ENCODE measurements at regions not wholly inside any gene's neighbourhood (a gene's known extent, or its start where the extent isn't known, plus 50 kb on each side); places are given as distances from the start of the nearest gene placed in this dataset.

GRCh38 chr9:88750832-88751360 is 215.9 kb downstream of the NXNL2 start:
- no peak overlapping the region for H3K9ac ChIP-seq (ENCODE audit: low read length)
- H3K4me1 ChIP-seq (ENCODE audit: low read length) = peaks cover 6% of the 10 kb centered on the region; the same call in 1 of the 2 replicates
- no peaks in the 10 kb centered on the region for H3K36me3 ChIP-seq (ENCODE audit: insufficient read depth, low read length)

GRCh38 chr9:88751781-88752180 is 216.8 kb downstream of the NXNL2 start:
- no peak overlapping the region for H3K4me2 ChIP-seq (ENCODE audit: low read depth, low read length, poor library complexity, severe bottlenecking)
- H3K27ac ChIP-seq (ENCODE audit: low read length) = no peak overlapping the region

More at GRCh38 chr9:88750832-88751360, 215.9 kb downstream of the NXNL2 start:
- DNase-seq = no peak
- H3K4me3 ChIP-seq (ENCODE audit: low read length) = no peak overlapping the region
- H3K4me2 ChIP-seq (ENCODE audit: low read depth, low read length, poor library complexity, severe bottlenecking) = no peak overlapping the region
- no peaks in the 10 kb centered on the region for H4K20me1 ChIP-seq (ENCODE audit: insufficient read depth, low read depth, low read length)
- no peaks in the 10 kb centered on the region for H3K27me3 ChIP-seq (ENCODE audit: low read length)
- H2AFZ ChIP-seq (ENCODE audit: low read length) = no peak overlapping the region
- no peak overlapping the region for H3K27ac ChIP-seq (ENCODE audit: low read length)
- no peaks in the 10 kb centered on the region for H3K9me3 ChIP-seq (ENCODE audit: low read length)
- H3K79me2 ChIP-seq (ENCODE audit: low read length) = no peaks in the 10 kb centered on the region
- H3K9me2 ChIP-seq (replicated peaks; ENCODE audit: insufficient read depth, low read length) = no peaks in the 10 kb centered on the region

GRCh38 chr9:88753691-88754367 is 218.9 kb downstream of the NXNL2 start:
- no peaks in the 10 kb centered on the region for H3K9me3 ChIP-seq (ENCODE audit: low read length)
- no peak overlapping the region for H3K4me2 ChIP-seq (ENCODE audit: low read depth, low read length, poor library complexity, severe bottlenecking)
- no peaks in the 10 kb centered on the region for H4K20me1 ChIP-seq (ENCODE audit: insufficient read depth, low read depth, low read length)
- H3K9me2 ChIP-seq (replicated peaks; ENCODE audit: insufficient read depth, low read length) = no peaks in the 10 kb centered on the region
- H3K27me3 ChIP-seq (ENCODE audit: low read length) = no peaks in the 10 kb centered on the region
- no peak overlapping the region for H3K27ac ChIP-seq (ENCODE audit: low read length)
- DNase-seq = no peak
- H2AFZ ChIP-seq (ENCODE audit: low read length) = no peak overlapping the region
- H3K4me1 ChIP-seq (ENCODE audit: low read length) = peaks cover 2% of the 10 kb centered on the region; the same call in 1 of the 2 replicates
- H3K9ac ChIP-seq (ENCODE audit: low read length) = no peak overlapping the region
- H3K79me2 ChIP-seq (ENCODE audit: low read length) = no peaks in the 10 kb centered on the region
- no peak overlapping the region for H3K4me3 ChIP-seq (ENCODE audit: low read length)
- H3K36me3 ChIP-seq (ENCODE audit: insufficient read depth, low read length) = no peaks in the 10 kb centered on the region

More at GRCh38 chr9:88751781-88752180, 216.8 kb downstream of the NXNL2 start:
- Histone ChIP-seq H3K4me3 (ENCODE audit: low read length) (no peak overlapping the region), H3K9me3 (ENCODE audit: low read length) (no peaks in the 10 kb centered on the region), H4K20me1 (ENCODE audit: insufficient read depth, low read depth, low read length) (no peaks in the 10 kb centered on the region), H3K79me2 (ENCODE audit: low read length) (no peaks in the 10 kb centered on the region), H3K36me3 (ENCODE audit: insufficient read depth, low read length) (no peaks in the 10 kb centered on the region), H3K9me2 (replicated peaks; ENCODE audit: insufficient read depth, low read length) (no peaks in the 10 kb centered on the region), H3K9ac (ENCODE audit: low read length) (no peak overlapping the region), H3K27me3 (ENCODE audit: low read length) (no peaks in the 10 kb centered on the region), H2AFZ (ENCODE audit: low read length) (no peak overlapping the region), H3K4me1 (ENCODE audit: low read length) (peaks cover 6% of the 10 kb centered on the region; the same call in 1 of the 2 replicates)
- DNase-seq = no peak

GRCh38 chr9:88754452-88754851 is 219.5 kb downstream of the NXNL2 start:
- no peaks in the 10 kb centered on the region for H3K27me3 ChIP-seq (ENCODE audit: low read length)
- no peaks in the 10 kb centered on the region for H3K4me1 ChIP-seq (ENCODE audit: low read length)
- no peak overlapping the region for H3K27ac ChIP-seq (ENCODE audit: low read length)
- no peak overlapping the region for H3K4me3 ChIP-seq (ENCODE audit: low read length)
- H3K79me2 ChIP-seq (ENCODE audit: low read length) = no peaks in the 10 kb centered on the region
- no peaks in the 10 kb centered on the region for H3K36me3 ChIP-seq (ENCODE audit: insufficient read depth, low read length)
- H3K9me3 ChIP-seq (ENCODE audit: low read length) = no peaks in the 10 kb centered on the region
- no peak overlapping the region for H3K9ac ChIP-seq (ENCODE audit: low read length)
- no peak overlapping the region for H3K4me2 ChIP-seq (ENCODE audit: low read depth, low read length, poor library complexity, severe bottlenecking)
- DNase-seq = no peak
- no peaks in the 10 kb centered on the region for H3K9me2 ChIP-seq (replicated peaks; ENCODE audit: insufficient read depth, low read length)
- no peaks in the 10 kb centered on the region for H4K20me1 ChIP-seq (ENCODE audit: insufficient read depth, low read depth, low read length)
- no peak overlapping the region for H2AFZ ChIP-seq (ENCODE audit: low read length)

GRCh38 chr9:88754886-88755285 is 219.9 kb downstream of the NXNL2 start:
- H3K79me2 ChIP-seq (ENCODE audit: low read length) = no peaks in the 10 kb centered on the region
- no peaks in the 10 kb centered on the region for H3K9me2 ChIP-seq (replicated peaks; ENCODE audit: insufficient read depth, low read length)
- H4K20me1 ChIP-seq (ENCODE audit: insufficient read depth, low read depth, low read length) = no peaks in the 10 kb centered on the region
- H3K27ac ChIP-seq (ENCODE audit: low read length) = no peak overlapping the region
- no peaks in the 10 kb centered on the region for H3K36me3 ChIP-seq (ENCODE audit: insufficient read depth, low read length)
- H3K4me2 ChIP-seq (ENCODE audit: low read depth, low read length, poor library complexity, severe bottlenecking) = no peak overlapping the region
- H3K9me3 ChIP-seq (ENCODE audit: low read length) = no peaks in the 10 kb centered on the region
- no peak for DNase-seq
- H2AFZ ChIP-seq (ENCODE audit: low read length) = no peak overlapping the region
- H3K4me1 ChIP-seq (ENCODE audit: low read length) = no peaks in the 10 kb centered on the region
- no peaks in the 10 kb centered on the region for H3K27me3 ChIP-seq (ENCODE audit: low read length)
- no peak overlapping the region for H3K4me3 ChIP-seq (ENCODE audit: low read length)
- H3K9ac ChIP-seq (ENCODE audit: low read length) = no peak overlapping the region

- no peak overlapping the region for H3K27ac ChIP-seq (ENCODE audit: low read length)
- H3K4me1 ChIP-seq (ENCODE audit: low read length) = no peaks in the 10 kb centered on the region
- H3K9me3 ChIP-seq (ENCODE audit: low read length) = no peaks in the 10 kb centered on the region
- no peaks in the 10 kb centered on the region for H3K9me2 ChIP-seq (replicated peaks; ENCODE audit: insufficient read depth, low read length)
- no peaks in the 10 kb centered on the region for H3K36me3 ChIP-seq (ENCODE audit: insufficient read depth, low read length)
- no peaks in the 10 kb centered on the region for H3K27me3 ChIP-seq (ENCODE audit: low read length)
- H2AFZ ChIP-seq (ENCODE audit: low read length) = no peak overlapping the region
- no peaks in the 10 kb centered on the region for H4K20me1 ChIP-seq (ENCODE audit: insufficient read depth, low read depth, low read length)
- H3K4me2 ChIP-seq (ENCODE audit: low read depth, low read length, poor library complexity, severe bottlenecking) = no peak overlapping the region
- no peak overlapping the region for H3K4me3 ChIP-seq (ENCODE audit: low read length)
- no peak for DNase-seq
- H3K9ac ChIP-seq (ENCODE audit: low read length) = no peak overlapping the region
- no peaks in the 10 kb centered on the region for H3K79me2 ChIP-seq (ENCODE audit: low read length)
These were observed 222.5 kb downstream of the NXNL2 start for GRCh38 chr9:88757406-88758010.

- Histone ChIP-seq H3K4me3 (ENCODE audit: low read length) (no peak overlapping the region), H3K4me2 (ENCODE audit: low read depth, low read length, poor library complexity, severe bottlenecking) (no peak overlapping the region), H3K4me1 (ENCODE audit: low read length) (no peaks in the 10 kb centered on the region), H3K9ac (ENCODE audit: low read length) (no peak overlapping the region), H3K79me2 (ENCODE audit: low read length) (no peaks in the 10 kb centered on the region), H3K27ac (ENCODE audit: low read length) (no peak overlapping the region), H3K36me3 (ENCODE audit: insufficient read depth, low read length) (no peaks in the 10 kb centered on the region), H4K20me1 (ENCODE audit: insufficient read depth, low read depth, low read length) (no peaks in the 10 kb centered on the region), H3K27me3 (ENCODE audit: low read length) (no peaks in the 10 kb centered on the region), H2AFZ (ENCODE audit: low read length) (no peak overlapping the region), H3K9me3 (ENCODE audit: low read length) (no peaks in the 10 kb centered on the region), H3K9me2 (replicated peaks; ENCODE audit: insufficient read depth, low read length) (no peaks in the 10 kb centered on the region)
- no peak for DNase-seq
These were observed 224.4 kb downstream of the NXNL2 start for GRCh38 chr9:88759364-88759763.

- no peaks in the 10 kb centered on the region for H3K79me2 ChIP-seq (ENCODE audit: low read length)
- no peak overlapping the region for H3K4me3 ChIP-seq (ENCODE audit: low read length)
- no peak overlapping the region for H3K9ac ChIP-seq (ENCODE audit: low read length)
- H3K27me3 ChIP-seq (ENCODE audit: low read length) = no peaks in the 10 kb centered on the region
- H3K4me2 ChIP-seq (ENCODE audit: low read depth, low read length, poor library complexity, severe bottlenecking) = no peak overlapping the region
- H3K9me2 ChIP-seq (replicated peaks; ENCODE audit: insufficient read depth, low read length) = no peaks in the 10 kb centered on the region
- no peaks in the 10 kb centered on the region for H3K36me3 ChIP-seq (ENCODE audit: insufficient read depth, low read length)
- no peaks in the 10 kb centered on the region for H3K9me3 ChIP-seq (ENCODE audit: low read length)
- no peak for DNase-seq
- H4K20me1 ChIP-seq (ENCODE audit: insufficient read depth, low read depth, low read length) = no peaks in the 10 kb centered on the region
- H3K27ac ChIP-seq (ENCODE audit: low read length) = no peak overlapping the region
- no peak overlapping the region for H2AFZ ChIP-seq (ENCODE audit: low read length)
- no peaks in the 10 kb centered on the region for H3K4me1 ChIP-seq (ENCODE audit: low read length)
These were observed 224.3 kb upstream of the S1PR3 start for GRCh38 chr9:88766778-88767503.

All from Karpas-422 (cell line).